Endometrium (tissue), 2 donors: ENCODE measurements at regions not wholly inside any gene's neighbourhood (a gene's known extent, or its start where the extent isn't known, plus 50 kb on each side); places are given as distances from the start of the nearest gene placed in this dataset.
"Not testable (repeated sequence)": the region's sequence is repeated elsewhere in the genome, so short reads cannot be mapped to it uniquely, and the experiment has no call there.

Experiments used
- FAIRE-seq: peaks from 2 replicates; lab custom pipeline; 2012; peaks lifted over from hg19 to GRCh38; lab: Jason Lieb, UNC
- donor health status: control.
- donor health status: control.

GRCh38 chr11:123344188-123344587 lies 85.9 kb upstream of the GRAMD1B start:
- FAIRE-seq: not testable (repeated sequence)

GRCh38 chr11:123338997-123339752 lies 90.9 kb upstream of the GRAMD1B start:
- no peak for FAIRE-seq

- no peak for FAIRE-seq
Measured at GRCh38 chr11:123338266-123338800, 91.7 kb upstream of the GRAMD1B start.

GRCh38 chr11:123334925-123335324 lies 95.1 kb upstream of the GRAMD1B start:
- FAIRE-seq: no peak

- FAIRE-seq: not testable (repeated sequence)
Measured at GRCh38 chr11:123332577-123332976, 97.5 kb upstream of the GRAMD1B start.

- no peak for FAIRE-seq
Measured at GRCh38 chr11:123330948-123331347, 99.1 kb upstream of the GRAMD1B start.

GRCh38 chr11:123330471-123330870 lies 99.6 kb upstream of the GRAMD1B start:
- FAIRE-seq: no peak

GRCh38 chr11:123330071-123330470 lies 100.0 kb upstream of the GRAMD1B start:
- no peak for FAIRE-seq

GRCh38 chr11:123328281-123328867 lies 101.7 kb upstream of the GRAMD1B start:
- FAIRE-seq: no peak

GRCh38 chr11:123325533-123325932 lies 104.5 kb upstream of the GRAMD1B start:
- FAIRE-seq: no peak

GRCh38 chr11:123323568-123323967 lies 106.5 kb upstream of the GRAMD1B start:
- FAIRE-seq: no peak

GRCh38 chr11:123321636-123322035 lies 108.4 kb upstream of the GRAMD1B start:
- no peak for FAIRE-seq

- FAIRE-seq: no peak
Measured at GRCh38 chr11:123318623-123319022, 111.4 kb upstream of the GRAMD1B start.

GRCh38 chr11:123318132-123318531 lies 111.9 kb upstream of the GRAMD1B start:
- FAIRE-seq: not testable (repeated sequence)

- no peak for FAIRE-seq
Measured at GRCh38 chr11:123316003-123316402, 114.1 kb upstream of the GRAMD1B start.

GRCh38 chr11:123314972-123315371 lies 115.1 kb upstream of the GRAMD1B start:
- FAIRE-seq: no peak

GRCh38 chr11:123313262-123313661 lies 116.8 kb upstream of the GRAMD1B start:
- no peak for FAIRE-seq

- no peak for FAIRE-seq
Measured at GRCh38 chr11:123308077-123308476, 113.0 kb upstream of the CLMP start.

- FAIRE-seq: no peak
Measured at GRCh38 chr11:123307276-123307675, 112.2 kb upstream of the CLMP start.

- no peak for FAIRE-seq
Measured at GRCh38 chr11:123306531-123306930, 111.5 kb upstream of the CLMP start.

GRCh38 chr11:123305601-123306375 lies 110.7 kb upstream of the CLMP start:
- FAIRE-seq: no peak

GRCh38 chr11:123304828-123305466 lies 109.9 kb upstream of the CLMP start:
- FAIRE-seq: no peak
